Endodermal cell (in vitro differentiated cells): ENCODE measurements at regions not wholly inside any gene's neighbourhood (a gene's known extent, or its start where the extent isn't known, plus 50 kb on each side); places are given as distances from the start of the nearest gene placed in this dataset.
"Not testable (repeated sequence)": the region's sequence is repeated elsewhere in the genome, so short reads cannot be mapped to it uniquely, and the experiment has no call there.

Experiments
- DNase-seq: peaks from one replicate; pipeline ENCODE4 v3.0.0-alpha.2; 2017
- H3K27ac ChIP-seq: 2 replicates; pipeline ENCODE4 v1.5.1; 2013; ENCODE audit warnings: mild to moderate bottlenecking, low read depth, low read length, moderate library complexity
- H3K27me3 ChIP-seq: 2 replicates; pipeline ENCODE4 v1.6.1; 2013; ENCODE audit warnings: mild to moderate bottlenecking, low read length, moderate library complexity; ENCODE audit not compliant: insufficient read depth, control insufficient read depth, poor library complexity, severe bottlenecking
- H3K36me3 ChIP-seq: 2 replicates; pipeline ENCODE4 v1.7.0; 2013; ENCODE audit warnings: mild to moderate bottlenecking, low read length, moderate library complexity; ENCODE audit not compliant: control insufficient read depth, insufficient read depth
- H3K4me1 ChIP-seq: one replicate; pipeline ENCODE4 v1.7.0; 2013; ENCODE audit warnings: low read length; ENCODE audit not compliant: control insufficient read depth, insufficient read depth
- H3K4me3 ChIP-seq: 2 replicates; pipeline ENCODE4 v1.5.1; 2013; ENCODE audit warnings: mild to moderate bottlenecking, low read length, moderate library complexity
- H3K9ac ChIP-seq: 2 replicates; pipeline ENCODE4 v1.6.1; 2013; ENCODE audit warnings: mild to moderate bottlenecking, low read length, moderate library complexity; ENCODE audit not compliant: poor library complexity, severe bottlenecking; ENCODE audit errors: extremely low read depth
- H3K9me3 ChIP-seq: 2 replicates; pipeline ENCODE4 v1.6.1; 2013; ENCODE audit warnings: mild to moderate bottlenecking, low read length, moderate library complexity; ENCODE audit not compliant: control insufficient read depth
- H3K27ac Mint-ChIP-seq: 2 replicates; pipeline ENCODE4 v1.8.0; 2020; ENCODE audit warnings: mixed read lengths
- H3K27me3 Mint-ChIP-seq: 2 replicates; pipeline ENCODE4 v1.8.0; 2021; ENCODE audit warnings: mild to moderate bottlenecking, mixed read lengths; ENCODE audit not compliant: insufficient read depth
- H3K36me3 Mint-ChIP-seq: 2 replicates; pipeline ENCODE4 v1.8.0; 2020; ENCODE audit warnings: low read depth, mixed read lengths
- H3K4me1 Mint-ChIP-seq: 2 replicates; pipeline ENCODE4 v1.8.0; 2020; ENCODE audit warnings: mixed read lengths
- H3K4me3 Mint-ChIP-seq: 2 replicates; pipeline ENCODE4 v1.8.0; 2020; ENCODE audit warnings: mild to moderate bottlenecking, moderate library complexity, mixed read lengths
- H3K9me3 Mint-ChIP-seq: 2 replicates; pipeline ENCODE4 v1.8.0; 2020; ENCODE audit warnings: mild to moderate bottlenecking, mixed read lengths
- WGBS, 2 experiments: methylation state at CpG; one replicate each; pipeline versions ENCODE4 v1.1.5 to v1.1.7; 2013; ENCODE audit warnings: missing lambda C conversion rate in 2 of 2, mixed read lengths in 1 of 2; ENCODE audit not compliant: insufficient coverage in 1 of 2, insufficient read length in 1 of 2; 5-methylcytosine and 5-hydroxymethylcytosine counted together
- TF ChIP-seq, protein P1 (sequence below): fragments of 200-600 bp; sonication (generic); conservative IDR thresholded peaks from 2 replicates; pipeline ENCODE4 v1.5.0; 2021; ENCODE audit warnings: antibody characterized with exemption, mild to moderate bottlenecking

DNA sequence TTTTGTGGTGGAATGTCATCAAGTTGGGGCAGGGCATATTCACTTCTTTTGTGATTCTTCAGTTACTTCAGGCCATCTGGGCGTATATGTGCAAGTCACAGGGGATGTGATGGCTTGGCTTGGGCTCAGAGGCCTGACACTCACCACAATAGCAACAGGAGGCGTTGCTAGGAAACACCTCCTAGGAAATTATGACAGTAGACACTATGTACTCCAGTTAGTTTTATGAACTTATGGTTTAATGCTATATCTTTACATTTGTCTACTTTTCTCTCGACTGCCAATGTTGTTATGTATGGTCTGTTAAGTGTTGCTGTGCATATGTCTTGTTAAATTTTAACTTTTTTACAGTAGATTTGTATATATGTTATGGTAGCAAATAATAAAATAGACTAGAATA is 788.7 kb upstream of the GOT2 start:
- Histone ChIP-seq H3K4me1 (no peaks in the 10 kb centered on the region), H3K9ac (no peak overlapping the region), H3K4me3 (no peak overlapping the region), H3K36me3 (no peaks in the 10 kb centered on the region), H3K27ac (no peak overlapping the region), H3K27me3 (no peaks in the 10 kb centered on the region), H3K9me3 (no peaks in the 10 kb centered on the region)
- TF ChIP-seq, protein P1, sequence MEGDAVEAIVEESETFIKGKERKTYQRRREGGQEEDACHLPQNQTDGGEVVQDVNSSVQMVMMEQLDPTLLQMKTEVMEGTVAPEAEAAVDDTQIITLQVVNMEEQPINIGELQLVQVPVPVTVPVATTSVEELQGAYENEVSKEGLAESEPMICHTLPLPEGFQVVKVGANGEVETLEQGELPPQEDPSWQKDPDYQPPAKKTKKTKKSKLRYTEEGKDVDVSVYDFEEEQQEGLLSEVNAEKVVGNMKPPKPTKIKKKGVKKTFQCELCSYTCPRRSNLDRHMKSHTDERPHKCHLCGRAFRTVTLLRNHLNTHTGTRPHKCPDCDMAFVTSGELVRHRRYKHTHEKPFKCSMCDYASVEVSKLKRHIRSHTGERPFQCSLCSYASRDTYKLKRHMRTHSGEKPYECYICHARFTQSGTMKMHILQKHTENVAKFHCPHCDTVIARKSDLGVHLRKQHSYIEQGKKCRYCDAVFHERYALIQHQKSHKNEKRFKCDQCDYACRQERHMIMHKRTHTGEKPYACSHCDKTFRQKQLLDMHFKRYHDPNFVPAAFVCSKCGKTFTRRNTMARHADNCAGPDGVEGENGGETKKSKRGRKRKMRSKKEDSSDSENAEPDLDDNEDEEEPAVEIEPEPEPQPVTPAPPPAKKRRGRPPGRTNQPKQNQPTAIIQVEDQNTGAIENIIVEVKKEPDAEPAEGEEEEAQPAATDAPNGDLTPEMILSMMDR, result no peak
- Mint-ChIP-seq H3K36me3 (no peaks in the 10 kb centered on the region), H3K4me3 (peak overlapping the region; percentile 52), H3K27me3 (no peaks in the 10 kb centered on the region), H3K4me1 (peaks cover 64% of the 10 kb centered on the region), H3K27ac (peak overlapping the region; percentile 88), H3K9me3 (no peaks in the 10 kb centered on the region)
- 83% methylated on average over 3 of the region's 3 CpGs; no CpG with 5 or more reads in 1 of the 2 experiments for WGBS, 2 experiments
- no peak for DNase-seq

DNA sequence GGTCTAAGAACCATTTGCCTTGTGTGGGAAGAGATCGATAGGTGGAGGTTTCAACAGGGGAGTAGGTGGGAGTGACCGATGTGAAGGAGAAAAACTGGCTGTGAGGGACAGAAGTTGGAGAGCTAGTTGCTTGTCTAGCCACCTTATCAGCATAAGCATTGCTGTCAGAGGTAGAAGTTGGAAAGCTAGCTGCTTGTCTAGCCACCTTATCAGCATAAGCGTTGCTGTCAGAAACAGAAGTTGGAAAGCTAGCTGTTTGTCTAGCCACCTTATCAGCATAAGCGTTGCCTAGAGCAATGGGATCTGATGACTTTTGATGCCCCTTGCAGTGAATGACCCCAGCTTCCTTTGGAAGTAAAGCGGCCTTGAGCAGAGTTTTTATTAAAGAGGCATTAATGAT is 784.6 kb upstream of the GOT2 start:
- H3K4me3 Mint-ChIP-seq, H3K27ac Mint-ChIP-seq, H3K27me3 ChIP-seq, H3K36me3 ChIP-seq, H3K27ac ChIP-seq, H3K4me3 ChIP-seq, H3K9ac ChIP-seq, H3K4me1 ChIP-seq, H3K9me3 Mint-ChIP-seq, H3K27me3 Mint-ChIP-seq, H3K9me3 ChIP-seq, DNase-seq, H3K36me3 Mint-ChIP-seq: not testable (repeated sequence)
- 83 to 89% methylated on average over 1 to 5 of the region's 5 CpGs for WGBS, 2 experiments
- H3K4me1 Mint-ChIP-seq, result peaks cover 62% of the 10 kb centered on the region

DNA sequence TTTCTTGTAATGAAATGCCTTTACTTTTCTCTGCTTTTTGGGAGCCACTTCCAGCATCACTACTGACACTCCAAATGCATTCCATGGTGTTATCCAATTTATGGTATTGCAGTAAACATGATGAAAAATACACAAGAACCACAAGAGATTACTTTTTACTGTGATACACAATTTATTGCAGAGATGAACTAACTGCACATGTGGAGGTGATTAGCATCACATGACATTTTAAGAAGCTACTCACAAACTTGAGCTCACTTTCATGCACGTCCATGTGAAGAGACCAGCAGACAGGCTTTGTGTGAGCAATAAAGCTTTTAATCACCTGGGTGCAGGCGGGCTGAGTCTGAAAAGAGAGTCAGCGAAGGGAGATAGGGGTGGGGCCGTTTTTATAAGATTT is 780.5 kb upstream of the GOT2 start:
- Histone ChIP-seq H3K4me3 (no peak overlapping the region), H3K9me3 (no peaks in the 10 kb centered on the region), H3K27ac (no peak overlapping the region), H3K27me3 (no peaks in the 10 kb centered on the region), H3K36me3 (no peaks in the 10 kb centered on the region), H3K9ac (no peak overlapping the region), H3K4me1 (no peaks in the 10 kb centered on the region)
- H3K4me3 Mint-ChIP-seq, result no peak overlapping the region
- no peak for DNase-seq
- H3K27ac Mint-ChIP-seq, result peak overlapping the region; percentile 81
- peaks cover 32% of the 10 kb centered on the region for H3K4me1 Mint-ChIP-seq
- H3K27me3 Mint-ChIP-seq, result no peaks in the 10 kb centered on the region
- peaks cover 24% of the 10 kb centered on the region for H3K9me3 Mint-ChIP-seq
- TF ChIP-seq, protein P1, result no peak
- WGBS, 2 experiments, result 65% methylated on average over 1 of the region's 4 CpGs; no CpG with 5 or more reads in 1 of the 2 experiments
- peaks cover 9% of the 10 kb centered on the region for H3K36me3 Mint-ChIP-seq

DNA sequence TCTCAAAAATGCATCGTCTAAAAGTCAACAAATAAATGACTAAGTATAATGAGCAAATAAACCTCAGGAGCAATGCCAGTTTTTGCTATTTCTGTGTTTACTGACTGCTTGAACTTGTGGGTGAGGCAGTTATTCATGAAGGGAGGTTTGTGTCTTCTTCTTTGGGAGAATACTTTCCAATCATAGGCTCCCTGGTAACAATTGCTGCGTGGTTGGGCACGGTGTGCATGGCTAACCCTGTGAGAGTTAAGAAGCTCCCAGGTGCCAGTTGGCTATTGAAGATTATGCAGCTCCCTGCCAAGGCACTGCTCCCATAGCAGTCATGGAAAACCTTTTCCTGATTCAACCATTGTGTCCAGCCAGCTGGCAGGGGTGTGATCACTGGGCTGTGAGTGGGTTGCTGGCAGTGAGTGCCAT is 775.9 kb upstream of the GOT2 start:
- Histone ChIP-seq H3K27me3 (no peaks in the 10 kb centered on the region), H3K9ac (no peak overlapping the region), H3K36me3 (no peaks in the 10 kb centered on the region), H3K27ac (no peak overlapping the region), H3K4me3 (no peak overlapping the region), H3K9me3 (no peaks in the 10 kb centered on the region), H3K4me1 (no peaks in the 10 kb centered on the region)
- no peak for DNase-seq
- H3K4me1 Mint-ChIP-seq, result peaks cover 8% of the 10 kb centered on the region
- no peak overlapping the region for H3K4me3 Mint-ChIP-seq
- WGBS, 2 experiments, result 88 to 100% methylated on average over 3 of the region's 3 CpGs
- TF ChIP-seq, protein P1, result no peak
- no peak overlapping the region for H3K27ac Mint-ChIP-seq
- no peaks in the 10 kb centered on the region for H3K27me3 Mint-ChIP-seq
- H3K9me3 Mint-ChIP-seq, result peaks cover 21% of the 10 kb centered on the region
- peaks cover 3% of the 10 kb centered on the region for H3K36me3 Mint-ChIP-seq
